ENCODE measurements at regions not wholly inside any gene's neighbourhood (a gene's known extent, or its start where the extent isn't known, plus 50 kb on each side); places are given as distances from the start of the nearest gene placed in this dataset.

DNA sequence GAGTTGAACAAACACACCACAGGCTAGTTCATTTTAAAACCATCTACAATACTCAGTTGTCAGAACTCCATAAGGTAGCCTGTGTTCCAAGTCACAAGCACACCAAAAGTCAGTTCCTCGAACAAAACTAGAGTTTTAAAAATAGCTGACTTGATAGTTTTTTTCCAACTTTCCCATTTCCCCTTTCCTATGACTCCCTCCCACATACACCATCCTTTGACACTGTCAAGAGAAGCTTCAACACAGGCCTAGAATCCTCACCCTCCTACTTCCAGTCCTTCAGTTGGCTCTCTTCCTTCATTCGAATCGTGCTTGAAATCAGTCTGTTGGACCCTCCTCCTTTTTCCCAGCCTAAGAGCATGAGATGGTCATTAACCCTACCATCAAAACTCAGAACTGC is 105.7 kb upstream of the AKIP1 start:
- TF ChIP-seq, protein P1, sequence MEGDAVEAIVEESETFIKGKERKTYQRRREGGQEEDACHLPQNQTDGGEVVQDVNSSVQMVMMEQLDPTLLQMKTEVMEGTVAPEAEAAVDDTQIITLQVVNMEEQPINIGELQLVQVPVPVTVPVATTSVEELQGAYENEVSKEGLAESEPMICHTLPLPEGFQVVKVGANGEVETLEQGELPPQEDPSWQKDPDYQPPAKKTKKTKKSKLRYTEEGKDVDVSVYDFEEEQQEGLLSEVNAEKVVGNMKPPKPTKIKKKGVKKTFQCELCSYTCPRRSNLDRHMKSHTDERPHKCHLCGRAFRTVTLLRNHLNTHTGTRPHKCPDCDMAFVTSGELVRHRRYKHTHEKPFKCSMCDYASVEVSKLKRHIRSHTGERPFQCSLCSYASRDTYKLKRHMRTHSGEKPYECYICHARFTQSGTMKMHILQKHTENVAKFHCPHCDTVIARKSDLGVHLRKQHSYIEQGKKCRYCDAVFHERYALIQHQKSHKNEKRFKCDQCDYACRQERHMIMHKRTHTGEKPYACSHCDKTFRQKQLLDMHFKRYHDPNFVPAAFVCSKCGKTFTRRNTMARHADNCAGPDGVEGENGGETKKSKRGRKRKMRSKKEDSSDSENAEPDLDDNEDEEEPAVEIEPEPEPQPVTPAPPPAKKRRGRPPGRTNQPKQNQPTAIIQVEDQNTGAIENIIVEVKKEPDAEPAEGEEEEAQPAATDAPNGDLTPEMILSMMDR (IDR thresholded peaks at IDR 0.05; ENCODE audit: low read length, missing control alignments), result no peak
- DNase-seq (ENCODE audit: low read depth), result no peak
- no peak overlapping the region for H3K4me3 ChIP-seq (replicated peaks; ENCODE audit: low read depth, low read length)

GRCh38 chr11:8806974-8807373 is 104.0 kb upstream of the AKIP1 start:
- TF ChIP-seq, protein P1 (IDR thresholded peaks at IDR 0.05; ENCODE audit: low read length, missing control alignments), result no peak
- peak overlapping the region; percentile 12 for H3K4me3 ChIP-seq (replicated peaks; ENCODE audit: low read depth, low read length)
- DNase-seq (ENCODE audit: low read depth), result no peak

DNA sequence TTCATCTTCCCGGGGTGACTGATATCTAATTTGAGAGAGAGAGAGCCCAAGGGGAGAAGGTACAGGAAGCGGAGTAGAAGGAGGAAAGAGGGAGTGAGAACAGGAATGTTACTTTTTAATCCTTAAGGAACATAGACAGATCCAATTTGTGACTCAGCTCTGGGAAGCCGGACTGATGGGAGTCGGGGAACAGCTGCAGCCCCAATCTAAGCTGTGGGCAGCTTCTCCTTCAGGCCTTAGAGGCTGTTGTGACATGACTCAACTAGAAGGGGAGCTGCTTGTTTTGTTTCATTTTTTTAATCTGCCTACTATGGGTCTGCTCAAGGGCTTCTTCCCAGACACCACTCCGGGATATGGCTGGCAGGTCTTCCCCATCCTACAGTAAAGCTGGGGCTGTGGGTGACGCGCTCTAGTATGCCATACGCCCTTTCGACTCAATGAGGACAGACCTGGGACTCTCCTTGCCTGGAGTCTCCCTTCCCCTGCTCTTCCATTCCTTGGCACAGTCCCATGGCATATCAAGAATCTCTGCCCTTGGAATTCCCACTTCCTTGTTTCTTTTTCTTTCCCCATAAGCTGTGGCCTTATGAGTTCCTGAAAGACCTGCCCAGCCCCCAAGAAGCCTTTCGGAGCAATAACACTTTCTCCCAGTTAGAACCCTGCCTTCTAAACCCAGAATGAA is 103.3 kb upstream of the AKIP1 start:
- DNase-seq (ENCODE audit: low read depth), result peak; percentile 83
- peak overlapping the region; percentile 73 for H3K4me3 ChIP-seq (replicated peaks; ENCODE audit: low read depth, low read length)

GRCh38 chr11:8808226-8808585 is 102.8 kb upstream of the AKIP1 start:
- peak overlapping the region; percentile 73 for H3K4me3 ChIP-seq (replicated peaks; ENCODE audit: low read depth, low read length)
- TF ChIP-seq, protein P1 (IDR thresholded peaks at IDR 0.05; ENCODE audit: low read length, missing control alignments), result no peak
- no peak for DNase-seq (ENCODE audit: low read depth)

More for the DNA sequence above, 103.3 kb upstream of the AKIP1 start:
- TF ChIP-seq, protein P1 (IDR thresholded peaks at IDR 0.05; ENCODE audit: low read length, missing control alignments), result no peak

- TF ChIP-seq, protein P1 (IDR thresholded peaks at IDR 0.05; ENCODE audit: low read length, missing control alignments), result no peak
- no peak for DNase-seq (ENCODE audit: low read depth)
- peak overlapping the region; percentile 73 for H3K4me3 ChIP-seq (replicated peaks; ENCODE audit: low read depth, low read length)
These were observed 101.6 kb upstream of the AKIP1 start for GRCh38 chr11:8809241-8809938.

- TF ChIP-seq, protein P1 (IDR thresholded peaks at IDR 0.05; ENCODE audit: low read length, missing control alignments), result no peak
- no peak for DNase-seq (ENCODE audit: low read depth)
- H3K4me3 ChIP-seq (replicated peaks; ENCODE audit: low read depth, low read length), result peak overlapping the region; percentile 73
These were observed 101.0 kb upstream of the AKIP1 start for GRCh38 chr11:8809939-8810539.

Measured in fibroblast of pulmonary artery (primary cell).